ENCODE measurements at regions not wholly inside any gene's neighbourhood (a gene's known extent, or its start where the extent isn't known, plus 50 kb on each side); places are given as distances from the start of the nearest gene placed in this dataset.

DNA sequence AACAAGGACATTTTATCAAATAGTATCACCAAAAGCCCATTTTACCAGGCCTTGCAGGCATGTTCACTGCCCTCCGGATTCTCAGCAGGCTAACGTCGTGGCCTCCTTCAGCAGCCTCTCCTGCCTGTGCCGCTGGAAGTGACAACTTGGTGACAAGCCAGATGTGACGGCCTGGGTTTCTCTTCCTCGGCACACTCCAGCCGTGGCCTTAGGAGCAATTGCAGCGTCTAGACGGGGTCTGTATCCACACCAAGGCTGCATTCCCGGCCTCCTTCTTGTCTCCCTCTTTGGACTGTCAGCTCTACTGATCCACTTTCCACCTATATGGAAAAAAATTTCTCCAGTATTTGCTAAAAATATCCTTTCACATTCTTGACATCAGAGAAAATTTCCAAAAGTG, 145.3 kb upstream of the MGMT start:
- H3K4me3 ChIP-seq (replicated peaks; ENCODE audit: low read depth, low read length) = no peak overlapping the region
- TF ChIP-seq CTCF (IDR thresholded peaks at IDR 0.05; ENCODE audit: insufficient read depth, low read length, poor library complexity, severe bottlenecking) = no peak
- no peak for DNase-seq (ENCODE audit: extremely low read depth, insufficient read length)

GRCh38 chr10:129322933-129323820, 143.9 kb upstream of the MGMT start:
- Histone ChIP-seq H3K36me3 (ENCODE audit: control insufficient read depth, insufficient read depth, low read length) (no peaks in the 10 kb centered on the region), H3K4me3 (replicated peaks; ENCODE audit: low read depth, low read length) (no peak overlapping the region), H3K27me3 (replicated peaks; ENCODE audit: control insufficient read depth, insufficient read depth, low read length) (no peaks in the 10 kb centered on the region)
- TF ChIP-seq CTCF (IDR thresholded peaks at IDR 0.05; ENCODE audit: insufficient read depth, low read length, poor library complexity, severe bottlenecking) = no peak
- no peak for DNase-seq (ENCODE audit: extremely low read depth, insufficient read length)

More for the DNA sequence above, 145.3 kb upstream of the MGMT start:
- no peaks in the 10 kb centered on the region for H3K36me3 ChIP-seq (ENCODE audit: control insufficient read depth, insufficient read depth, low read length)
- no peaks in the 10 kb centered on the region for H3K27me3 ChIP-seq (replicated peaks; ENCODE audit: control insufficient read depth, insufficient read depth, low read length)

DNA sequence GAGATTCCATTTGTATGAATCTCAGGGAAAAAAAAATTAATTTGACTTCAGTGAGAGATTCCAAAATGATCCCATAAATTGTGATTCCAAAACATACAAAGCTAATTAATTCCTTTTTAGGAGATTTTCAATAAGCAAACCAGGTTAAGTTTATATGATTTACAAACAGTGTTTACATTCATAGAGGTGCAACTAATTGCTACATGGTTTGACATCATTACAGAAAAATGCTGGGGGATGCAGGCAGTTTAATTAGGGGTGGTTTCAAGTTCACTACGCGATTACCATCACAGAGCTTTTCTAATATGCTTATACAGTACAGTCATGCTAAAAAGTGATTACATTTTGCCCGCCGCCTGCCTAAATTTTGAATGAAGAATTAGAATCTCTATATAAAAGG, 143.2 kb upstream of the MGMT start:
- no peaks in the 10 kb centered on the region for H3K36me3 ChIP-seq (ENCODE audit: control insufficient read depth, insufficient read depth, low read length)
- no peak for TF ChIP-seq CTCF (IDR thresholded peaks at IDR 0.05; ENCODE audit: insufficient read depth, low read length, poor library complexity, severe bottlenecking)
- no peaks in the 10 kb centered on the region for H3K27me3 ChIP-seq (replicated peaks; ENCODE audit: control insufficient read depth, insufficient read depth, low read length)
- DNase-seq (ENCODE audit: extremely low read depth, insufficient read length) = no peak
- H3K4me3 ChIP-seq (replicated peaks; ENCODE audit: low read depth, low read length) = no peak overlapping the region

DNA sequence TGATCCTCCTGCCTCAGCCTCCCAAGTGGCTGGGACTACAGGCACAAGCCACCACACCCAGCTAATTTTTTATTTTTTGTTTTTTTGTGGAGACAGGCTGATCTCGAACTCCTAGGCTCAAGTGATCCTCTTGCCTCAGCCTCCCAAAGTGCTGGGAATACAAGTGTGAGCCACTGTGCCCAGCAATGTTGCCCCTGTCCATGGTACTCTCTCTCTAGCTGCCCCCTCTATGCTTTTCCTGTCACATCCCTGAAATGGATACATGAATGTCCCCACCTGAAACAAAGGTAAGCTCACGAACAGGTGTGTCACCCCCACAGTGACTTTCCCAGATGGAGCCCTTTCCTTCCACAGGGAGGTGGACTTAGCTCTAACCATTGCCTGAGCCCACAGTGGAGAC, 141.1 kb upstream of the MGMT start:
- no peak for DNase-seq (ENCODE audit: extremely low read depth, insufficient read length)
- no peak overlapping the region for H3K4me3 ChIP-seq (replicated peaks; ENCODE audit: low read depth, low read length)
- no peaks in the 10 kb centered on the region for H3K27me3 ChIP-seq (replicated peaks; ENCODE audit: control insufficient read depth, insufficient read depth, low read length)
- TF ChIP-seq CTCF (IDR thresholded peaks at IDR 0.05; ENCODE audit: insufficient read depth, low read length, poor library complexity, severe bottlenecking) = no peak
- no peaks in the 10 kb centered on the region for H3K36me3 ChIP-seq (ENCODE audit: control insufficient read depth, insufficient read depth, low read length)

DNA sequence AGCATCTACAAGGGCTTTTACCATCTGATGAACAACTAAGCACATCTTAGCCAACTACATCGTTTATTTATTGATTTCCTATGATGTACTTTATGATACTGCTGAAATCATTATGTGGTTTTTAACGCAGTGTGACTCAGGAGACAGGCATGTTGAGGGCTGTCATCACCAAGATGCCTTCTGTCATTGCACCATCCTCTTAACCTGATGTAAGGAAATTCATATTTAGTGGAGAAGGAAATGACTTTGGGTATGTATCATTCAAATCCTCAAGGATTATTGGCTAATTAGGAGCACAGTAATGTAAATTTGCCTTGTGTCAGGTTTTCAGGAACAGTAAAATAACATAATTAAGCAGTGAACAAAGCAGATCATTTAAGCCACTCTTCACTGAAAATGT, 138.5 kb upstream of the MGMT start:
- TF ChIP-seq CTCF (IDR thresholded peaks at IDR 0.05; ENCODE audit: insufficient read depth, low read length, poor library complexity, severe bottlenecking) = no peak
- H3K27me3 ChIP-seq (replicated peaks; ENCODE audit: control insufficient read depth, insufficient read depth, low read length) = no peaks in the 10 kb centered on the region
- H3K4me3 ChIP-seq (replicated peaks; ENCODE audit: low read depth, low read length) = no peak overlapping the region
- H3K36me3 ChIP-seq (ENCODE audit: control insufficient read depth, insufficient read depth, low read length) = no peaks in the 10 kb centered on the region
- no peak for DNase-seq (ENCODE audit: extremely low read depth, insufficient read length)

Data from GM06990 (cell line).